22Rv1 (cell line): ENCODE measurements at regions not wholly inside any gene's neighbourhood (a gene's known extent, or its start where the extent isn't known, plus 50 kb on each side); places are given as distances from the start of the nearest gene placed in this dataset.

ENCODE experiments used
- H3K27ac ChIP-seq: fragments of 450-650 bp; 2 replicates; pipeline ENCODE4 v1.5.1; 2017
- CTCF ChIP-seq: fragments of 450-650 bp; IDR thresholded peaks from 2 replicates; pipeline ENCODE4 v1.5.1; 2017; ENCODE audit warnings: mild to moderate bottlenecking
- ZFX ChIP-seq: fragments of 450-650 bp; IDR thresholded peaks from 2 replicates; pipeline ENCODE4 v1.6.1; 2017; ENCODE audit warnings: antibody characterized with exemption, borderline replicate concordance

- H3K27ac ChIP-seq = no peak overlapping the region
- TF ChIP-seq CTCF (no peak), ZFX (no peak)
These were observed 326.5 kb downstream of the FOXA2 start for GRCh38 chr20:22257912-22258311.

DNA sequence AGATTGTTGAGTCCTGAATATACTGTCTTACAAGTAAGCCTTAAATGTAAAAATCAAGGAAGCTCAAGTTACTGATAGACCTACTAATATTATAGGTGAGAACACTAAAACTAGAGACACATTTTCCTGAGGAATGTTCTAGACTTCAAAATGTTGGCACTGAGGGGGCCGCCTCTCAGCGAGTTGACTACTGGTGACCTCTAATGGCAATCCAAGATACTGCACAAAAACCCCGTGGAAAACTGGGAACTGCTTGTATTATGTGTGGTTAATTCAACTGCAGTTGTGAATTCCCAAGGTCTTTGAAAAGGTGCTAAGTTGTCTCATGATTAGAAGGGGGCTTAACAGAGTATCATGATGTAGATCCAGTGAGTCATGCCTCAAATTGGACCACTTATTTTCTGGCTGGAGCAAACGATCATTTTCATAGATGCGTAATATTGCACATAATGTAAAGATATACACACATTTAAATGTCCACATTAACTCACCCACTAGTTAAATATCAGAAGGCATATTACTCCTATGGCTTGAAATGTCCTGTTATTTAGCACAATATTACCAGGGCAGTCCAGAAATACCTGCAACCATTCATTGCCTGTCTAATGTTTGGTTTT is 336.2 kb downstream of the FOXA2 start:
- no peak overlapping the region for H3K27ac ChIP-seq
- TF ChIP-seq CTCF = peak; percentile 75
- no peak for TF ChIP-seq ZFX

DNA sequence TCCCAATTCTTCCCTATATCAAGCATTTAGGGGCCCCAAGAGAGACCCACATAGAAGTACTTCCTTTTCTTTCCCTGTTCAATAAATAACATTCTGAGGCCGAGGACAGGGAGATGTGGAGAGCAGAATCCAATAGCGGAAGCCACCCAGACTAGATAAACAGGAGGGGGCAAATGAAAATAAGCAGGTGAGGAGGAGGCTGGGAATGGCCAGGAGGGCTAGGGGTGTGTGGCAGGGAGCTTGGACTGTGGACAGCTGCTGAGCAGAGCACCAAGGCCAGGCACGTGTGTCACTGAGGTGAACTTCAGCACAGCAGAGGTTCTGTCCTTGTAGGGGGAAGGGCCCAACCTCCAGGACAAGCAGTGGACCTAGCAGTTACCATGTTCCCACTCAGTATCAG is 339.2 kb downstream of the FOXA2 start:
- TF ChIP-seq ZFX (no peak), CTCF (no peak)
- H3K27ac ChIP-seq = no peak overlapping the region

DNA sequence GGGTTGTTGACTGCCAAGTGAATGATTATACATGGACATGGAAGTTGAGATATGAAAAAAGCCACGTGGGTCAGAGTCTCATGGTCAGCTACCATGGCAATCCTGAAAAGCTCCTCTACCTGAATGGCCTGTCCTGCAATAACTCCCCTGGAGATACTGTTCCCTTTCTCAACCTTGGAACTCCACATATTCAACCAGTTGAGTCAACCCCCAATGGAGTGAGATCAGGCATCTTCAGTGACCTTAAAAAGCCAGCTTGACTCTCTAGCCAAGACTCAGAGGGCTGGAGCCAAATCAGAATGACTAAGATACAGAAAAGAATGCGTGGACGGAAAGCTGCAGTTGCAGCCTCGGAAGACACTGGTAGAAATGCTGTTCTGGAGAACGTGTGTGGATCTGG is 341.3 kb downstream of the FOXA2 start:
- TF ChIP-seq ZFX (no peak), CTCF (no peak)
- H3K27ac ChIP-seq = no peak overlapping the region

GRCh38 chr20:22241609-22242008 is 342.8 kb downstream of the FOXA2 start:
- no peak overlapping the region for H3K27ac ChIP-seq
- TF ChIP-seq ZFX (no peak), CTCF (no peak)

DNA sequence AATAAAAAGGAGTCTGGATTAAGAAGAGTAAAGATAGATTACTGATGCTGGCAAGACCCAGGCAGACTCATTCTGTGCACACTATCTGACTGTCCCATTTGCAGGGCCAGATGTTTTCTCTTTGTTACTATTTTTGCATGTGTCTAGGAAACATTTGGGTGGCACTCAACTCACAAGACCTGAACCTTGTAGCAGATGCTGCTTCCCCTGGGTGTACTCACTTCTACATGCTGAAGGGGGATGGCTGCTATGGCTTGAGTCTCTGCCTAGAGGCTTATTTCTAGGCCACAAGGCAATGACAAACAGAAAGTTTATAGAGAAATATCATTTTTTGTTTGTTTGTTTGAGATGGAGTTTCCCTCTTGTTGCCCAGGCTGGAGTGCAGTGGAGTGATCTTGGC is 351.4 kb downstream of the FOXA2 start:
- TF ChIP-seq ZFX (no peak), CTCF (no peak)
- no peak overlapping the region for H3K27ac ChIP-seq

GRCh38 chr20:22232473-22232872 is 351.9 kb downstream of the FOXA2 start:
- TF ChIP-seq CTCF (no peak), ZFX (no peak)
- no peak overlapping the region for H3K27ac ChIP-seq
